Activated T-helper 2 cell treated with anti-CD3 and anti-CD28 coated beads, Interferon-gamma antibody, Interleukin-2, Interleukin-4, amounts not matched to agents 10 μg/mL and 5 μg/mL and 100 μg/mL, durations not matched to agents 14 hours and 24 hours and 36 hours (primary cell): ENCODE measurements at regions not wholly inside any gene's neighbourhood (a gene's known extent, or its start where the extent isn't known, plus 50 kb on each side); places are given as distances from the start of the nearest gene placed in this dataset.

Source experiments
- DNase-seq: peaks from one replicate; pipeline ENCODE4 v3.0.0; 2021; ENCODE audit warnings: low spot score
- H3K27ac Mint-ChIP-seq: one replicate; pipeline ENCODE4 v1.8.0; 2021; ENCODE audit warnings: mixed read lengths
- H3K27me3 Mint-ChIP-seq: one replicate; pipeline ENCODE4 v1.8.0; 2021; ENCODE audit warnings: low read depth, mixed read lengths
- H3K36me3 Mint-ChIP-seq: one replicate; pipeline ENCODE4 v1.8.0; 2021; ENCODE audit warnings: low read depth, mixed read lengths
- H3K4me1 Mint-ChIP-seq: one replicate; pipeline ENCODE4 v1.8.0; 2021; ENCODE audit warnings: low read depth, mixed read lengths
- H3K4me3 Mint-ChIP-seq: one replicate; pipeline ENCODE4 v1.8.0; 2021; ENCODE audit warnings: low read depth, mild to moderate bottlenecking, moderate library complexity, mixed read lengths
- H3K9me3 Mint-ChIP-seq: one replicate; pipeline ENCODE4 v1.8.0; 2021; ENCODE audit warnings: mixed read lengths
- intact Hi-C: fragments of 100-400 bp; cut with micrococcal nuclease; formaldehyde crosslinking; loops from one replicate; pipeline ENCODE4 v1.15.1; 2023

- no peaks in the 10 kb centered on the region for H3K9me3 Mint-ChIP-seq
- no peak overlapping the region for H3K4me3 Mint-ChIP-seq
- intact Hi-C loops, result loop anchor here (5.0 to 10.0 kb wide), 2 partner anchors 465 to 537 kb away; partner anchors contain the start of gene ADRA1B
- no peaks in the 10 kb centered on the region for H3K36me3 Mint-ChIP-seq
- no peak for DNase-seq
- H3K27ac Mint-ChIP-seq, result no peak overlapping the region
- peaks cover 2% of the 10 kb centered on the region for H3K4me1 Mint-ChIP-seq
- peaks cover 72% of the 10 kb centered on the region for H3K27me3 Mint-ChIP-seq
Measured at GRCh38 chr5:159449925-159450324, 119.6 kb upstream of the IL12B start.

DNA sequence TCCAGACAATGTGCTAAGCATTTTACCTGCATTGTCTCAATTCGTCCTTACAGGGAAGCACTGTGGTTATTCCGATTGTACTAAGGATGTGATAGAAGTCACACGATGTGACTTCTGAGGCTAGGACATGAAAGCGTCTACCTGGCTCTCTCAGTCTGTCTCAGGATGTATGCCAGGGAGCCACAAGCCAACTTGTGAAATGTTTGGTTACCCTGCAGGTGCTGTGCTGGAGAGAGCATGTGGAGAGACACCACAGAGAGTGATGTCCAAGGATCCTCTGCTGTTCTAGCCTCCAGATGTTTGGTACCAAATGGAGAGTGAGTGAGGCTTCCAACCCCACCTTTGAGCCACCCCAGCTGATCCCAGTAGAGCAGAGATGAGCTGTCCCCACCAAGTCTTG, 120.1 kb upstream of the IL12B start:
- Mint-ChIP-seq H3K27ac (no peak overlapping the region), H3K4me1 (peaks cover 2% of the 10 kb centered on the region), H3K27me3 (peaks cover 73% of the 10 kb centered on the region), H3K36me3 (no peaks in the 10 kb centered on the region), H3K4me3 (no peak overlapping the region), H3K9me3 (no peaks in the 10 kb centered on the region)
- intact Hi-C loops, result no loop called here
- DNase-seq, result no peak

DNA sequence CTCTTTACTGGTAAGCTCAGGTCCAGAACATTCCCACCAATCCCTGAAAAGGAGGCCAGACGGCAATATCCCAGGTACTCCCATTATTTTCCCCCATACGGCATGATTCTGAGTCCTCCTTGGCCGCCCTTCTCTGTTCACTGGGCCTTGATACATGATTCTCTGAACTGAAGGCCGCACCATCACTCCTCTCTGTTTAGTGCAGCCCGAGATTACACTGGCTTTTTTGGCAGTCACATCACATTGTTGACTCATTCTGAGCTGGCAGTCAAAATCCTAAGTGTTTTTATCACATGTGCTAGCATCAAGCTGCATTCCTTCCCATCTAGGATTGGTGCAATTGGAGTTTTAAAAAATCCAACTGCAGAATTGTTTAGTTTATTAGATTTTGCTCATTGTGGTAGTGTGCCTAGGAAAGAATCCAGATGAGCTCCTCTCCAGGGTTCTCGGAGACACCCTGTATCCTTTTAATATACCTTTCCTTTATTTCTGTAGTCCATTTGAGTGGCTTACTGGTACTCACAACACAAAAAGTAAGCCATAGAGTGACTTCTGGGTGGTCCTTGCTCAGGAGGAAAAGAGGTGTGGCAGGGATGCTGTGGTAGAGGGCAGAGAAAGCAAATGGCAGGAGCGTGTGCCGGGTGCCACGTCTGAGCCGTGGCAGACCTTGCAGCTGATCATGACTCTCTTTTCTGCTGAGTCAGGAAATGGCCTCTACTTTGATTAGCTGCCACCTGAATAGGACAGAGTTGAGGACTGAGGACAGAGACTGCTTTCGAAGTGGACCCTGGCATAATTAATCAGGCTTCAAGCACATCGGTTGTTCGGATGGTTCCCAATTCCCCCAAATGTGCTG, 121.1 kb upstream of the IL12B start:
- H3K36me3 Mint-ChIP-seq, result no peaks in the 10 kb centered on the region
- intact Hi-C loops, result no loop called here
- no peak overlapping the region for H3K4me3 Mint-ChIP-seq
- peaks cover 74% of the 10 kb centered on the region for H3K27me3 Mint-ChIP-seq
- H3K4me1 Mint-ChIP-seq, result peaks cover 11% of the 10 kb centered on the region
- H3K9me3 Mint-ChIP-seq, result no peaks in the 10 kb centered on the region
- H3K27ac Mint-ChIP-seq, result no peak overlapping the region
- no peak for DNase-seq

DNA sequence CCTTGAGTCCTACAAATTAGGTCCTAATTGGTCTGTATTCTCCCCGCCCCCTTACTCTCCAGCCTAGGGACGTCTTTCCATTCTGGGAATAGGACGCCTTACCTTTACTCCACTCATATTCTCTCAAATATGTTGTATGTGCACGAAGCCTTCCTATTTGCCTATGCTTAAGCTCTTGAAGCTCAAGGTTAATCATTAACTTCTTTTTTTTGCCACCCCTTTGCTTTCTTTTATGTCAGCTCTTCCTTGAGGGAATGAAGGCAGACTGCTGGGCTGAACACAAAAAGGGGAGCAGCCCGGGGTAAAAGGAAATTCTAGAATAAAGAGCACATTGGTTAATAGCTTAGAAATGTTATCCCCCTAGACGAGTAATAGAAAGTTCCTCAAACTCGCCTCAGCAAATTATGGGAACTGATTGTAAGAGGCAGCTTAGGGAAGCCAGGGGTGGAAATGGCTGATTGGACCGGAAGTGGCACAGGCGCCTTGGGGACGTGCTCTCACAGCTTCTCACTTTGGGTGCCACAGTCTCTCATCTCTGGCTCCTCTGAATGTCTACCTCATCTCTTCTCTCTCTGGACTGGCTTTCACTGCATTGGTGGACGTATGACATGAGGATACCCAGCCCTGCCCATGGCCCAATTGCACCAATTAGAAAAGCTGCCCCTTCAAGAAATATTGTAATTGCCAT, 122.3 kb upstream of the IL12B start:
- DNase-seq, result no peak
- Mint-ChIP-seq H3K36me3 (no peaks in the 10 kb centered on the region), H3K27ac (no peak overlapping the region), H3K4me1 (peaks cover 21% of the 10 kb centered on the region), H3K9me3 (no peaks in the 10 kb centered on the region), H3K4me3 (no peak overlapping the region), H3K27me3 (peaks cover 67% of the 10 kb centered on the region)
- intact Hi-C loops, result no loop called here

DNA sequence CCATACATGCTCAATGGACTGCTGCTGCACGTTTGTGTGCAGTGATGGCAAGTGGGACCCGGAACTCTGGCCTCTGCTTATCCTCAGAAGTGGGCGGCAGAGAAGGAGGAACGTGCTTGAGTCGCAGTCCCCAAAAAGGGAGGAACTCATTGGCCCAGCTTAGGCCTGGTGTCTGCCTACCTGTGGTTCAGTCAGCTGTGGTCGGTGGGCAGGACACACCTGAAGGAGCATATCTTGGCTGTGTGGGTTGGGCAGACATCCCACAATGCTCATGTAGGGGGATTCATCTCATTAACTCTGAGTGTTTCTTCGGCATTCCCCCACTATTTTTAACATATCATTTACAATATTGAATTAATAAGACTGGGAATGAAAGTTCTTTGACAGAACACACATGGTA, 122.9 kb upstream of the IL12B start:
- no peak overlapping the region for H3K4me3 Mint-ChIP-seq

DNA sequence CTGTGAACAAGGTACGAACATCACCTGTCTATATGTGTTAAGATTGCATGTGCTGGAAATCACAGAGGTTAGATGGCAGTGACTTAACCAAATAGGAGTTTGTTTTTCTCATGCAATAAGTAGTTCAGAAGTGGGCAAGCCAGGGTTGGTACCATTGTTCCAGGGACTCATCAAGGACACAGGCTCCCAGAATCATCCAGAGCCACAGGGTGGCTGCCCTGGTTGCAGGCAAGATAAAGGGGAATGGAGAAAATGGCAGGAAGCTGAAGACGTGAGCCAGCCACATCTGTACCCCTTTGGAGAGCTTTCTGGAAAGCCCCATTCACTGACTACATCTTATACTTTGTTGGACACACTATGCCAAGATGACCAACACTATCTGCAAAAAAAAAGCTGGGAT, 126.0 kb upstream of the IL12B start:
- no peak overlapping the region for H3K4me3 Mint-ChIP-seq
- H3K9me3 Mint-ChIP-seq, result no peaks in the 10 kb centered on the region
- intact Hi-C loops, result loop anchor here (1.0 to 5.0 kb wide), 5 partner anchors 44 to 317 kb away; partner anchors contain the start of gene RNF145
- H3K27me3 Mint-ChIP-seq, result peaks cover 61% of the 10 kb centered on the region
- no peak overlapping the region for H3K27ac Mint-ChIP-seq
- H3K4me1 Mint-ChIP-seq, result peaks cover 41% of the 10 kb centered on the region
- H3K36me3 Mint-ChIP-seq, result no peaks in the 10 kb centered on the region
- DNase-seq, result no peak

More for the DNA sequence above, 122.9 kb upstream of the IL12B start:
- Mint-ChIP-seq H3K4me1 (peaks cover 26% of the 10 kb centered on the region), H3K9me3 (no peaks in the 10 kb centered on the region), H3K36me3 (no peaks in the 10 kb centered on the region), H3K27ac (no peak overlapping the region), H3K27me3 (peaks cover 63% of the 10 kb centered on the region)
- intact Hi-C loops, result no loop called here
- DNase-seq, result no peak

- Mint-ChIP-seq H3K36me3 (no peaks in the 10 kb centered on the region), H3K27me3 (peaks cover 60% of the 10 kb centered on the region), H3K9me3 (no peaks in the 10 kb centered on the region), H3K27ac (peak overlapping the region; percentile 1), H3K4me1 (peaks cover 41% of the 10 kb centered on the region), H3K4me3 (no peak overlapping the region)
- intact Hi-C loops, result loop anchor here (1.0 to 5.0 kb wide), 6 partner anchors 45 to 316 kb away; partner anchors contain the start of gene RNF145
- DNase-seq, result peak; percentile 36
Measured at GRCh38 chr5:159456722-159457465, 126.6 kb upstream of the IL12B start.

GRCh38 chr5:159458217-159458711, 128.0 kb upstream of the IL12B start:
- Mint-ChIP-seq H3K9me3 (no peaks in the 10 kb centered on the region), H3K27me3 (peaks cover 63% of the 10 kb centered on the region), H3K36me3 (no peaks in the 10 kb centered on the region), H3K4me1 (peaks cover 41% of the 10 kb centered on the region), H3K27ac (peak overlapping the region; percentile 38), H3K4me3 (no peak overlapping the region)
- intact Hi-C loops, result loop anchor here (1.0 to 5.0 kb wide), 5 partner anchors 121 to 638 kb away; no protein-coding TSS in a partner anchor
- no peak for DNase-seq

DNA sequence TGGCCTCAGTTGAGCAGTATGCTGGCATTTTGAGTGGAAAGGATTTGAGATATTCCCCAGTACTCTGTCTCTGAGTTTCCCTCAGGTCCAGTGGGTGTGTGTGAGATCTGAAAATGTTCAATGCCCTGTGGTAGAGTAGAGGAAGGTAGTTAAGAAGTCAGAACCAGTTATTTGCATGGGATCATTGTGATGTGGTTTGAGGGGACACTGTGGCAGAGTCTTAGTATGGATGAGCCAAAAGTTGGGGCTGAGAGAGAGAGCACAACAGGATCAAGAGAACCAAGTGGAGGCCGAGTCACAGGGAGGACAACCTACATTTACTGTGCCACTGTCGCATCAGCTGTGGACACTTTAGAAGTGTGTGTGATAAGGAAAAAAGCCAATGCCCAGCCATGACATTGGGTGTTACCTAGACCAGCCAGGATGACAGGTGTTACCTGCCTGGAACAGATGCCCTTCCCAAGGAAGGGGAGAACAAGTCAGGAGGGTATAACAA, 128.9 kb upstream of the IL12B start:
- Mint-ChIP-seq H3K4me1 (peaks cover 41% of the 10 kb centered on the region), H3K9me3 (no peaks in the 10 kb centered on the region), H3K27me3 (peaks cover 62% of the 10 kb centered on the region), H3K4me3 (no peak overlapping the region), H3K36me3 (no peaks in the 10 kb centered on the region), H3K27ac (no peak overlapping the region)
- intact Hi-C loops, result loop anchor here (5.0 kb wide), 1 partner anchor 282 kb away; no protein-coding TSS in a partner anchor
- DNase-seq, result no peak

GRCh38 chr5:159459951-159460538, 129.8 kb upstream of the IL12B start:
- Mint-ChIP-seq H3K36me3 (no peaks in the 10 kb centered on the region), H3K4me3 (no peak overlapping the region), H3K9me3 (no peaks in the 10 kb centered on the region), H3K27me3 (peaks cover 57% of the 10 kb centered on the region), H3K27ac (no peak overlapping the region), H3K4me1 (peaks cover 41% of the 10 kb centered on the region)
- intact Hi-C loops, result loop anchor here (5.0 kb wide), 1 partner anchor 283 kb away; no protein-coding TSS in a partner anchor
- no peak for DNase-seq

DNA sequence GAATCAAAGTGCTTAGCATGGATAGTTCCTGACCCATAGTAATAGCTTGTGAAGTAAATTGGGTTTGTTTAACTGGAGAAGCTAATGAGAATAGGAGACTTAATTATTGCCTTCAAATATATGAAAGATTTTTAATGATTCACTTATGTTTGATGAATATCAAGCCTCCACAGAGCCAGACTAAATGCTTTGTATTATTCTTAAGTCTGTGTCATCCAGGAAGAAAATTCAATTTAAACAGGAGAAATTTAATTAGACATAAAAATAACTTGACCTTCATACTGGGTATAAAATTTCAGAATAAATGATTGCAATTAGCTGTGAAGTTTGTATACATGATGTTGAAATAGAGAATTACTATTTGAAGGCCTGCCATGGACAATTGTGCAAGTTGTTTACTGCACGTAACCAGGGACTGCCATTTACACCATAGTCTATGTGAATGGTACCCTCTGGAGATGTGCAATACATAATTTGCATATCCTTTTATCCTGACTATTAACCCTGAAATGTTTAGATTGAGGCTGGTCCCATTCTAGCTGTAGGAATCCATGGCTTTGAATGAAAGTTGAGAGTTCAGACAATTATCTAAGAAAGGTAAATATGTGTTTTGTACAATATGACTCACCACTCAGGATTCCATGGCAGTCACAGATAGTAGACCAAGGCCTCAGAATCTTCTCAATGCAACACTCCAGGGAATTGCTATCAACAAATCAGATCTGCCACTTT, 133.5 kb upstream of the IL12B start:
- Mint-ChIP-seq H3K4me3 (no peak overlapping the region), H3K27ac (no peak overlapping the region), H3K9me3 (no peaks in the 10 kb centered on the region), H3K36me3 (no peaks in the 10 kb centered on the region), H3K27me3 (peaks cover 65% of the 10 kb centered on the region), H3K4me1 (peaks cover 15% of the 10 kb centered on the region)
- DNase-seq, result no peak
- intact Hi-C loops, result no loop called here
